WTC11 (cell line): ENCODE measurements at regions not wholly inside any gene's neighbourhood (a gene's known extent, or its start where the extent isn't known, plus 50 kb on each side); places are given as distances from the start of the nearest gene placed in this dataset.

Experiments
- ATAC-seq: fragments of 200-7000 bp; cut with Tn5 transposase; 2 replicates; pipeline ENCODE4 v1.10.0; 2021; ENCODE audit warnings: mild to moderate bottlenecking, moderate library complexity
- CTCF ChIA-PET: fragments of 300-600 bp; sonication (Branson Sonifier 250); formaldehyde crosslinking; loops from one replicate; lab custom pipeline; 2021; ENCODE audit warnings: antibody characterized with exemption; lab: Charles Lee
- POLR2A ChIA-PET: fragments of 350-600 bp; sonication (Branson Sonifier 250); formaldehyde crosslinking; loops from one replicate; lab custom pipeline; 2021; ENCODE audit warnings: antibody characterized with exemption; lab: Charles Lee
- DNase-seq: peaks from one replicate; pipeline ENCODE4 v3.0.0; 2021; ENCODE audit warnings: low spot score
- H3K27ac Mint-ChIP-seq: 2 replicates; pipeline ENCODE4 v1.8.0; 2021; ENCODE audit warnings: mixed read lengths
- H3K27me3 Mint-ChIP-seq: 2 replicates; pipeline ENCODE4 v1.8.0; 2021; ENCODE audit warnings: low read depth, mild to moderate bottlenecking, moderate library complexity, mixed read lengths
- H3K36me3 Mint-ChIP-seq: 2 replicates; pipeline ENCODE4 v1.8.0; 2021; ENCODE audit warnings: mixed read lengths
- H3K4me1 Mint-ChIP-seq: 2 replicates; pipeline ENCODE4 v1.8.0; 2022; ENCODE audit warnings: mixed read lengths
- H3K4me3 Mint-ChIP-seq: 2 replicates; pipeline ENCODE4 v1.8.0; 2021; ENCODE audit warnings: mild to moderate bottlenecking, moderate library complexity, mixed read lengths
- H3K9me3 Mint-ChIP-seq: 2 replicates; pipeline ENCODE4 v1.8.0; 2021; ENCODE audit warnings: mixed read lengths
- AFF4 ChIP-seq: sonication (generic); formaldehyde crosslinking; IDR thresholded peaks from 2 replicates; pipeline ENCODE4 v1.8.1; 2023; ENCODE audit warnings: mild to moderate bottlenecking, missing genetic modification reagents, borderline replicate concordance
- E2F5 ChIP-seq: sonication (generic); formaldehyde crosslinking; IDR thresholded peaks from 2 replicates; pipeline ENCODE4 v1.8.1; 2022; ENCODE audit warnings: mild to moderate bottlenecking, moderate library complexity, missing genetic modification reagents
- EMX1 ChIP-seq: fragments of 250-450 bp; sonication (Bioruptor Pico); IDR thresholded peaks from 2 replicates; pipeline ENCODE4 v1.8.0; 2021; ENCODE audit warnings: mild to moderate bottlenecking
- ERG ChIP-seq: fragments of 250-450 bp; sonication (Bioruptor Pico); IDR thresholded peaks from 2 replicates; pipeline ENCODE4 v1.8.0; 2021; ENCODE audit warnings: mild to moderate bottlenecking
- MLX ChIP-seq: sonication (generic); formaldehyde crosslinking; IDR thresholded peaks from 2 replicates; pipeline ENCODE4 v1.8.1; 2023; ENCODE audit warnings: mild to moderate bottlenecking, missing genetic modification reagents, moderate library complexity
- PREB ChIP-seq: sonication (generic); formaldehyde crosslinking; IDR thresholded peaks from 2 replicates; pipeline ENCODE4 v1.8.1; 2022; ENCODE audit warnings: mild to moderate bottlenecking, missing genetic modification reagents, moderate library complexity, borderline replicate concordance
- RELA ChIP-seq: sonication (generic); formaldehyde crosslinking; IDR thresholded peaks from 2 replicates; pipeline ENCODE4 v1.8.1; 2022; ENCODE audit warnings: missing genetic modification reagents, mild to moderate bottlenecking, borderline replicate concordance
- RORB ChIP-seq: fragments of 250-450 bp; sonication (Bioruptor Pico); IDR thresholded peaks from 2 replicates; pipeline ENCODE4 v1.9.0; 2021; ENCODE audit warnings: mild to moderate bottlenecking
- SOX15 ChIP-seq: fragments of 250-450 bp; sonication (Bioruptor Pico); IDR thresholded peaks from 2 replicates; pipeline ENCODE4 v1.9.0; 2021; ENCODE audit warnings: mild to moderate bottlenecking
- TP53 ChIP-seq: sonication (generic); formaldehyde crosslinking; IDR thresholded peaks from 2 replicates; pipeline ENCODE4 v1.8.1; 2023; ENCODE audit warnings: mild to moderate bottlenecking, missing genetic modification reagents
- ZNF138 ChIP-seq: sonication (generic); formaldehyde crosslinking; conservative IDR thresholded peaks from 2 replicates; pipeline ENCODE4 v1.8.1; 2022; ENCODE audit warnings: mild to moderate bottlenecking, moderate library complexity, missing genetic modification reagents
- ZNF232 ChIP-seq: sonication (generic); formaldehyde crosslinking; IDR thresholded peaks from 2 replicates; pipeline ENCODE4 v1.8.0; 2022; ENCODE audit warnings: mild to moderate bottlenecking, missing genetic modification reagents
- ZNF532 ChIP-seq: fragments of 250-450 bp; sonication (Bioruptor Pico); IDR thresholded peaks from 2 replicates; pipeline ENCODE4 v1.9.0; 2021; ENCODE audit warnings: mild to moderate bottlenecking, borderline replicate concordance
- TF ChIP-seq, protein P1 (sequence below): fragments of 250-450 bp; sonication (Bioruptor Pico); IDR thresholded peaks from 2 replicates; pipeline ENCODE4 v2.1.2; 2022; ENCODE audit warnings: mild to moderate bottlenecking, moderate library complexity

DNA sequence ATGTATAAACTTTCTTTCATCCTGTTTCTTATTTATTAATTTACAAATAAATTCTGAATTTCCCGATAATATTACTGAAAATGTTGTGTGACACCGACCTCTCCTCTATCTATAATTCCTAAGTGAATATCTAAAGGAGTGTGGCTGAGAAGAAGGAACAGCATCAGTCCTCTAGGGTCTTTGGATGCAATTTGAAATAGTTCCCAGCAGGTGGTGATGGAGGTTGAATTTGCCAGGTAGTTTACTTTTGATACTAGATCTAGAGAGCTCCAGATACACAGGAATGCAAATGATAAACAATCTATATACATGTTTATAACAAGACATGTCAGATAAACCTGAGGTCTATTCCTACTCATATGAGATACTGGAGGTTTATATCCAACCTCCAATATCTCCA lies 305.4 kb downstream of the PCDH18 start (continued):
- no peak for TF ChIP-seq ZNF532

DNA sequence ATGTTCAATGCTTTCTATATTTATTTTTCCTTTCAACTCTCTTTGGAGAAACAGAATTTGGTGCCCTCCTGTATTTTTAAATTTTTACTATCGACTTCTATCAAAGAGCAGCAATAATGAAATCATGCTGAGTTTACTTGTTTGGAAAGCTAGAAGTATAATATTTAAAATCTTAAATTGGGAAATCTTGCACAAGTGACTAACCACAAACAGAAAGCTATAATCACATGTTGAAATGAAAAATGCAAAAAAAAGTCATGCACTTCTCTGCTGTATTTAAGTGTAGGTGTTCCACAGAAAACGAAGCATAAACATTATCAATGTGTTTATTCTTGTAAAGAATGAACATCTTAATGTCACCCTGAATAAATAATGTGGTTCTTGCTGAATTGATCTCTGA lies 306.1 kb downstream of the PCDH18 start:
- peaks cover 12% of the 10 kb centered on the region for H3K9me3 Mint-ChIP-seq
- DNase-seq (no peak), ATAC-seq (no peak)
- no peaks in the 10 kb centered on the region for H3K4me1 Mint-ChIP-seq
- TF ChIP-seq E2F5 (CRISPR knock-in tag): no peak
- no peak for TF ChIP-seq SOX15 (CRISPR knock-in tag)
- TF ChIP-seq TP53 (CRISPR knock-in tag): no peak
- TF ChIP-seq, protein P1, sequence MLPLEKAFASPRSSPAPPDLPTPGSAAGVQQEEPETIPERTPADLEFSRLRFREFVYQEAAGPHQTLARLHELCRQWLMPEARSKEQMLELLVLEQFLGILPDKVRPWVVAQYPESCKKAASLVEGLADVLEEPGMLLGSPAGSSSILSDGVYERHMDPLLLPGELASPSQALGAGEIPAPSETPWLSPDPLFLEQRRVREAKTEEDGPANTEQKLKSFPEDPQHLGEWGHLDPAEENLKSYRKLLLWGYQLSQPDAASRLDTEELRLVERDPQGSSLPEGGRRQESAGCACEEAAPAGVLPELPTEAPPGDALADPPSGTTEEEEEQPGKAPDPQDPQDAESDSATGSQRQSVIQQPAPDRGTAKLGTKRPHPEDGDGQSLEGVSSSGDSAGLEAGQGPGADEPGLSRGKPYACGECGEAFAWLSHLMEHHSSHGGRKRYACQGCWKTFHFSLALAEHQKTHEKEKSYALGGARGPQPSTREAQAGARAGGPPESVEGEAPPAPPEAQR: no peak
- no peak for TF ChIP-seq EMX1 (CRISPR knock-in tag)
- no peak for TF ChIP-seq AFF4 (CRISPR knock-in tag)
- no peak for TF ChIP-seq MLX (CRISPR knock-in tag)
- TF ChIP-seq RELA: no peak
- TF ChIP-seq ZNF138 (CRISPR knock-in tag): no peak
- no peak for TF ChIP-seq ZNF232 (CRISPR knock-in tag)
- TF ChIP-seq RORB: no peak
- TF ChIP-seq PREB (CRISPR knock-in tag): no peak
- no peak for TF ChIP-seq ERG (CRISPR knock-in tag)
- no peak overlapping the region for H3K4me3 Mint-ChIP-seq
- POLR2A ChIA-PET: no interaction called here
- CTCF ChIA-PET: interaction anchor here (0.6 to 1.2 kb wide), 3 partner anchors 18 to 105 kb away, joined by 3 to 4 read pairs (median 3); no protein-coding TSS in a partner anchor
- peaks cover 10% of the 10 kb centered on the region for H3K36me3 Mint-ChIP-seq
- no peaks in the 10 kb centered on the region for H3K27me3 Mint-ChIP-seq
- H3K27ac Mint-ChIP-seq: no peak overlapping the region
